ENCODE measurements at regions not wholly inside any gene's neighbourhood (a gene's known extent, or its start where the extent isn't known, plus 50 kb on each side); places are given as distances from the start of the nearest gene placed in this dataset.

DNA sequence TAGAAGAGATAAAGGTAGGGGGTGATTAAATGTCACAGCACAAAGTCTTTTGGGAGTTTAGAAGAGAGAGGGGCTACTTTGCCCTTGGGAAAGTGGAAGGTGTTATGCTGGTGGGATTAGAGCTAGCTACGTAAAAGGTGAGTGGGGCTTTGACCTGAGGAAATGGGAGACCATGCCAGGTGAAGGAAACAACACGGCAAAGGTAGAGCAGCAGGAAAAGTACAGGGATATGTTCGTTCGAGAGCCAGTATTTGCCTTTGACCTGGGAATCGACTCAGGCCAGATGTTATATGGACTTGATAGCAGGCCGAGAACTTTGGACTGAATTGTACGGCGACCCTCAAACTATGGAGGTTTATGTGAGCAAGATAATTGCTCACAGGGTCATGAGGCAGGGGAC is 55.7 kb upstream of the ACKR3 start:
- ChIA-PET POLR2A (interaction anchor here (3.4 kb wide), 1 partner anchor 55 kb away, joined by 15 read pairs; the partner anchor contains the start of gene ACKR3), CTCF (interaction anchor here (0.8 to 12.3 kb wide), 14 partner anchors 9 to 160 kb away, joined by 3 to 197 read pairs (median 12); partner anchors contain the start of gene ACKR3)
- no peak overlapping the region for H3K27ac Mint-ChIP-seq
- no peaks in the 10 kb centered on the region for H3K27me3 Mint-ChIP-seq
- intact Hi-C loops (cut with micrococcal nuclease) = loop anchor here (2.0 kb wide), 1 partner anchor 55 kb away; the partner anchor contains the start of gene ACKR3
- H3K9me3 Mint-ChIP-seq = no peaks in the 10 kb centered on the region
- no peak overlapping the region for H3K4me3 Mint-ChIP-seq
- ATAC-seq (no peak), DNase-seq (no peak)
- TF ChIP-seq, protein P1, sequence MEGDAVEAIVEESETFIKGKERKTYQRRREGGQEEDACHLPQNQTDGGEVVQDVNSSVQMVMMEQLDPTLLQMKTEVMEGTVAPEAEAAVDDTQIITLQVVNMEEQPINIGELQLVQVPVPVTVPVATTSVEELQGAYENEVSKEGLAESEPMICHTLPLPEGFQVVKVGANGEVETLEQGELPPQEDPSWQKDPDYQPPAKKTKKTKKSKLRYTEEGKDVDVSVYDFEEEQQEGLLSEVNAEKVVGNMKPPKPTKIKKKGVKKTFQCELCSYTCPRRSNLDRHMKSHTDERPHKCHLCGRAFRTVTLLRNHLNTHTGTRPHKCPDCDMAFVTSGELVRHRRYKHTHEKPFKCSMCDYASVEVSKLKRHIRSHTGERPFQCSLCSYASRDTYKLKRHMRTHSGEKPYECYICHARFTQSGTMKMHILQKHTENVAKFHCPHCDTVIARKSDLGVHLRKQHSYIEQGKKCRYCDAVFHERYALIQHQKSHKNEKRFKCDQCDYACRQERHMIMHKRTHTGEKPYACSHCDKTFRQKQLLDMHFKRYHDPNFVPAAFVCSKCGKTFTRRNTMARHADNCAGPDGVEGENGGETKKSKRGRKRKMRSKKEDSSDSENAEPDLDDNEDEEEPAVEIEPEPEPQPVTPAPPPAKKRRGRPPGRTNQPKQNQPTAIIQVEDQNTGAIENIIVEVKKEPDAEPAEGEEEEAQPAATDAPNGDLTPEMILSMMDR (IDR thresholded peaks at IDR 0.05) = no peak
- H3K36me3 Mint-ChIP-seq (ENCODE audit: low read depth) = no peaks in the 10 kb centered on the region
- H3K4me1 Mint-ChIP-seq (ENCODE audit: low read depth) = no peaks in the 10 kb centered on the region

DNA sequence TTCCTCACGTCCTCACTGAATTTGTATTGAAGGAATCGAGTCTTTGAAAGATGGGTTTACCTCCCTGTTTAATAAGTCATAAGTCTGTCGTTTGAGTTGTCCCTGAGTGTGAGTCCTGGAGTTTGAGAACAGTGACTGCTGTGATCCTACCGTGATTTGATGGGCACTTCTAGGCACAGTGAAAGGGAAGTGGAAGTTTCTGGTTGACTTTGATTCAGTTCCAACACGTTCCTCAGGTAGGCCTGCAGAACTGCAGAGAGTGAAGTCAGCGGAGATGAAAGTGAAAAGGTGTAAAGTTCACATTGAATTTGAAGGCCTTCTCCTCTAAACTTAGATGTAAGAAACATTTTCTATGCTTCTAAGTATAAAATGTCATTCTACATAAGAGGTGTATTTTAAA is 52.9 kb upstream of the ACKR3 start:
- ChIA-PET CTCF (interaction anchor here (1.4 to 4.1 kb wide), 2 partner anchors 53 to 164 kb away, joined by 3 to 21 read pairs; partner anchors contain the start of gene ACKR3), POLR2A (no interaction called here)
- Mint-ChIP-seq H3K27me3 (no peaks in the 10 kb centered on the region), H3K4me3 (no peak overlapping the region), H3K27ac (no peak overlapping the region), H3K9me3 (no peaks in the 10 kb centered on the region), H3K4me1 (ENCODE audit: low read depth) (no peaks in the 10 kb centered on the region), H3K36me3 (ENCODE audit: low read depth) (no peaks in the 10 kb centered on the region)
- ATAC-seq (no peak), DNase-seq (no peak)
- intact Hi-C loops (cut with micrococcal nuclease) = no loop called here
- TF ChIP-seq, protein P1 (IDR thresholded peaks at IDR 0.05) = no peak

DNA sequence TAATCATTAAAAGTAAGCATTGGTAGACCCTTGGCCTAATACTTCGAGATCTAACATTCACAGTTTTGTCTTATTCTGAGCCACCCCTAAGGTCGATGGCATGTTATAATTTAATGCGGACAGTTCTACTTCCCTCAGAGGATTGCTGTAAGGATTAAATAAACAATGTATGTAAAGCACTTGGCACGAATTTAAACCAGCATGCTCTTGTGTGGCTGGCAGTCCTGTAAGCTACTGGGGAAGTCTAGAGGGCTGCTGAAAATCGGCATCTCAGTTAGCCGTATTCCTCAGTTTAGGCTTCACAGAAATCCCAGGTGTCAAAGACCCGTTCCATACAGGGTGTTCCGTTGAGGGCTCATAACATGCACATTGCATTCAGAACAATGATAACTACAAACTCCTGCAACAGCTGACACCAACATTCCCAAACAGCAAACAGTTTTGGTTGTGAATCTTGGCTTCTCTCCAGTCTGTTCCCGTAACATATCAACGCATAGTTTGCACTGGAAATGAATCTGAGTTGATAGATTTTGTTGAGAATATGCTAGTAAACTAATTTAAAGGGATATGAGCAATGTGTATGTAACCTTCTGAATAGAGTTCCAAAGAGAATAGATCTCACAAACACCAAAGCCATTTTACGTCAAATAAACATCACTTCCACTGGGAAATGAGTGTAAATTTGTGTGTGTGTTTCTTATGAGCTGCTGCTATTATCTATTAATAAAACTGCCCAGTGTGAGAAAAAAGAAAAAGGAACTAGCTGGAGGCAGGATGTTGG is 52.2 kb upstream of the ACKR3 start:
- ChIA-PET POLR2A (interaction anchor here (1.3 kb wide), 1 partner anchor 10 kb away, joined by 3 read pairs; no protein-coding TSS in a partner anchor), CTCF (interaction anchor here (0.7 to 4.1 kb wide), 3 partner anchors 10 to 165 kb away, joined by 3 to 21 read pairs (median 3); partner anchors contain the start of gene ACKR3)
- intact Hi-C loops (cut with micrococcal nuclease) = no loop called here
- Mint-ChIP-seq H3K4me1 (ENCODE audit: low read depth) (no peaks in the 10 kb centered on the region), H3K27ac (no peak overlapping the region), H3K9me3 (no peaks in the 10 kb centered on the region), H3K36me3 (ENCODE audit: low read depth) (no peaks in the 10 kb centered on the region), H3K4me3 (no peak overlapping the region), H3K27me3 (no peaks in the 10 kb centered on the region)
- DNase-seq = no peak
- no peak for ATAC-seq
- TF ChIP-seq, protein P1 (IDR thresholded peaks at IDR 0.05) = no peak

All from activated CD8-positive, alpha-beta T cell treated with anti-CD3 and anti-CD28 coated beads for 36 hours (primary cell).